GM23248 (cell line): ENCODE measurements at regions not wholly inside any gene's neighbourhood (a gene's known extent, or its start where the extent isn't known, plus 50 kb on each side); places are given as distances from the start of the nearest gene placed in this dataset.

ENCODE experiments used
- DNase-seq: peaks from one replicate; pipeline ENCODE4 v3.0.0-alpha.2; 2015
- H2AFZ ChIP-seq: fragments of 200-600 bp; sonication (generic); 2 replicates; pipeline ENCODE4 v1.6.1; 2016; ENCODE audit warnings: antibody characterized with exemption
- H3F3A ChIP-seq: fragments of 200-600 bp; sonication (generic); 2 replicates; pipeline ENCODE4 v1.6.1; 2016; ENCODE audit warnings: mild to moderate bottlenecking, antibody characterized with exemption, mixed run types; ENCODE audit not compliant: insufficient read depth
- H3K27ac ChIP-seq: fragments of 200-600 bp; sonication (generic); 2 replicates; pipeline ENCODE4 v1.5.1; 2016; ENCODE audit warnings: mild to moderate bottlenecking
- H3K27me3 ChIP-seq: fragments of 200-600 bp; sonication (generic); replicated peaks from 2 replicates; pipeline ENCODE4 v1.6.1; 2016; ENCODE audit warnings: mild to moderate bottlenecking; ENCODE audit not compliant: insufficient read depth
- H3K36me3 ChIP-seq: fragments of 200-600 bp; sonication (generic); 2 replicates; pipeline ENCODE4 v1.6.1; 2016; ENCODE audit warnings: low read depth, mild to moderate bottlenecking
- H3K4me1 ChIP-seq: fragments of 200-600 bp; sonication (generic); 2 replicates; pipeline ENCODE4 v1.6.1; 2016; ENCODE audit warnings: mild to moderate bottlenecking; ENCODE audit not compliant: insufficient read depth
- H3K4me2 ChIP-seq: fragments of 200-600 bp; sonication (generic); one replicate; pipeline ENCODE4 v1.6.1; 2016; ENCODE audit warnings: mild to moderate bottlenecking; ENCODE audit not compliant: unreplicated experiment
- H3K4me3 ChIP-seq: fragments of 200-600 bp; sonication (generic); 2 replicates; pipeline ENCODE4 v1.5.1; 2016; ENCODE audit warnings: mild to moderate bottlenecking
- H3K79me2 ChIP-seq: fragments of 200-600 bp; sonication (generic); 2 replicates; pipeline ENCODE4 v1.6.1; 2016; ENCODE audit warnings: mild to moderate bottlenecking; ENCODE audit not compliant: insufficient read depth
- H3K9ac ChIP-seq: fragments of 200-600 bp; sonication (generic); 2 replicates; pipeline ENCODE4 v1.6.1; 2016; ENCODE audit warnings: mild to moderate bottlenecking
- H3K9me2 ChIP-seq: fragments of 200-600 bp; sonication (generic); 2 replicates; pipeline ENCODE4 v1.6.1; 2016; ENCODE audit warnings: mixed run types, mild to moderate bottlenecking, moderate library complexity; ENCODE audit not compliant: insufficient read depth
- H3K9me3 ChIP-seq: fragments of 200-600 bp; sonication (generic); one replicate; pipeline ENCODE4 v1.6.1; 2017; ENCODE audit warnings: low read depth
- H4K20me1 ChIP-seq: fragments of 200-600 bp; sonication (generic); 2 replicates; pipeline ENCODE4 v1.6.0; 2016; ENCODE audit not compliant: insufficient read depth
- EZH2 ChIP-seq: fragments of 200-600 bp; sonication (generic); IDR thresholded peaks from 2 replicates; pipeline ENCODE4 v1.6.1; 2018; ENCODE audit warnings: antibody characterized with exemption, mild to moderate bottlenecking; ENCODE audit not compliant: insufficient read depth, poor library complexity, severe bottlenecking
- EZH2phosphoT487 ChIP-seq: fragments of 200-600 bp; sonication (generic); IDR thresholded peaks from 2 replicates; pipeline ENCODE4 v1.6.1; 2018; ENCODE audit warnings: antibody characterized with exemption, moderate library complexity, mild to moderate bottlenecking, low read depth; ENCODE audit not compliant: insufficient read depth
- WGBS, 2 experiments: methylation state at CpG; one replicate each; pipeline ENCODE4 v1.1.6; 2015 to 2017; ENCODE audit warnings: low lambda C conversion rate in 2 of 2, low coverage in 1 of 2; ENCODE audit errors: missing lambda C conversion rate in 2 of 2; 5-methylcytosine and 5-hydroxymethylcytosine counted together
- in situ Hi-C: fragments of 300-500 bp; cut with MboI; formaldehyde crosslinking; loops from 2 replicates; pipeline ENCODE4 v1.15.0; 2020

GRCh38 chr3:137542049-137542448, 222.1 kb upstream of the SOX14 start:
- H3K9ac ChIP-seq = no peak overlapping the region
- no peaks in the 10 kb centered on the region for H3K9me3 ChIP-seq
- H3K36me3 ChIP-seq = no peaks in the 10 kb centered on the region
- TF ChIP-seq EZH2 (no peak), EZH2phosphoT487 (no peak)
- H3K9me2 ChIP-seq = no peaks in the 10 kb centered on the region
- no peaks in the 10 kb centered on the region for H3K79me2 ChIP-seq
- WGBS, 2 experiments = 17 to 20% methylated on average over 3 of the region's 3 CpGs
- H3K4me1 ChIP-seq = no peaks in the 10 kb centered on the region
- no peak overlapping the region for H3K4me3 ChIP-seq
- H3F3A ChIP-seq = no peaks in the 10 kb centered on the region
- no peak overlapping the region for H3K4me2 ChIP-seq
- no peak for DNase-seq
- H3K27ac ChIP-seq = no peak overlapping the region
- in situ Hi-C loops = no loop called here
- no peaks in the 10 kb centered on the region for H4K20me1 ChIP-seq
- H3K27me3 ChIP-seq = no peaks in the 10 kb centered on the region
- H2AFZ ChIP-seq = no peak overlapping the region

- Histone ChIP-seq H3K79me2 (no peaks in the 10 kb centered on the region), H4K20me1 (no peaks in the 10 kb centered on the region), H3K36me3 (no peaks in the 10 kb centered on the region), H3F3A (no peaks in the 10 kb centered on the region), H3K4me3 (no peak overlapping the region), H3K9me2 (peaks cover 4% of the 10 kb centered on the region; the same call in 1 of the 2 replicates), H3K27me3 (no peaks in the 10 kb centered on the region), H3K27ac (no peak overlapping the region), H2AFZ (no peak overlapping the region), H3K9ac (no peak overlapping the region), H3K4me2 (no peak overlapping the region), H3K4me1 (no peaks in the 10 kb centered on the region), H3K9me3 (peaks cover 13% of the 10 kb centered on the region)
- 34 to 39% methylated on average over 2 of the region's 2 CpGs for WGBS, 2 experiments
- DNase-seq = no peak
- TF ChIP-seq EZH2phosphoT487 (no peak), EZH2 (no peak)
- in situ Hi-C loops = no loop called here
Observed at GRCh38 chr3:137554242-137554641, 209.9 kb upstream of the SOX14 start.

- in situ Hi-C loops = no loop called here
- Histone ChIP-seq H3K9me2 (no peaks in the 10 kb centered on the region), H2AFZ (no peak overlapping the region), H3K9me3 (no peaks in the 10 kb centered on the region), H3K36me3 (no peaks in the 10 kb centered on the region), H3K4me3 (no peak overlapping the region), H3K9ac (no peak overlapping the region), H3K79me2 (no peaks in the 10 kb centered on the region), H4K20me1 (no peaks in the 10 kb centered on the region), H3F3A (no peaks in the 10 kb centered on the region), H3K27ac (no peak overlapping the region), H3K27me3 (no peaks in the 10 kb centered on the region), H3K4me1 (no peaks in the 10 kb centered on the region), H3K4me2 (no peak overlapping the region)
- TF ChIP-seq EZH2phosphoT487 (no peak), EZH2 (no peak)
- DNase-seq = no peak
Observed at GRCh38 chr3:137568880-137569279, 195.2 kb upstream of the SOX14 start.

GRCh38 chr3:137572931-137573330, 191.2 kb upstream of the SOX14 start:
- WGBS, 2 experiments = 12 to 16% methylated on average over 3 of the region's 3 CpGs
- Histone ChIP-seq H3K27ac (no peak overlapping the region), H3K79me2 (no peaks in the 10 kb centered on the region)

GRCh38 chr3:137582484-137582883, 181.6 kb upstream of the SOX14 start:
- H3K79me2 ChIP-seq = no peaks in the 10 kb centered on the region
- WGBS, 2 experiments = 4 to 5% methylated on average over 1 of the region's 1 CpG
- H4K20me1 ChIP-seq = no peaks in the 10 kb centered on the region
- H3K27ac ChIP-seq = no peak overlapping the region
- H3K4me1 ChIP-seq = no peaks in the 10 kb centered on the region
- no peak for TF ChIP-seq EZH2phosphoT487
- TF ChIP-seq EZH2 = no peak
- no peak overlapping the region for H2AFZ ChIP-seq
- no peak overlapping the region for H3K4me2 ChIP-seq
- H3K9ac ChIP-seq = no peak overlapping the region
- no peaks in the 10 kb centered on the region for H3K9me3 ChIP-seq
- no peak for DNase-seq
- no peaks in the 10 kb centered on the region for H3K9me2 ChIP-seq
- no peaks in the 10 kb centered on the region for H3K36me3 ChIP-seq
- H3K4me3 ChIP-seq = no peak overlapping the region
- H3F3A ChIP-seq = no peaks in the 10 kb centered on the region
- no peaks in the 10 kb centered on the region for H3K27me3 ChIP-seq
- in situ Hi-C loops = no loop called here

More at GRCh38 chr3:137572931-137573330, 191.2 kb upstream of the SOX14 start:
- H2AFZ ChIP-seq = no peak overlapping the region
- no peaks in the 10 kb centered on the region for H3K27me3 ChIP-seq
- in situ Hi-C loops = no loop called here
- H3K9me3 ChIP-seq = no peaks in the 10 kb centered on the region
- TF ChIP-seq EZH2phosphoT487 (no peak), EZH2 (no peak)
- H3K4me1 ChIP-seq = no peaks in the 10 kb centered on the region
- H3K4me3 ChIP-seq = no peak overlapping the region
- H3F3A ChIP-seq = no peaks in the 10 kb centered on the region
- no peak overlapping the region for H3K9ac ChIP-seq
- no peaks in the 10 kb centered on the region for H3K9me2 ChIP-seq
- no peak for DNase-seq
- no peaks in the 10 kb centered on the region for H4K20me1 ChIP-seq
- no peaks in the 10 kb centered on the region for H3K36me3 ChIP-seq
- no peak overlapping the region for H3K4me2 ChIP-seq
